ENCODE measurements at regions not wholly inside any gene's neighbourhood (a gene's known extent, or its start where the extent isn't known, plus 50 kb on each side); places are given as distances from the start of the nearest gene placed in this dataset.

DNA sequence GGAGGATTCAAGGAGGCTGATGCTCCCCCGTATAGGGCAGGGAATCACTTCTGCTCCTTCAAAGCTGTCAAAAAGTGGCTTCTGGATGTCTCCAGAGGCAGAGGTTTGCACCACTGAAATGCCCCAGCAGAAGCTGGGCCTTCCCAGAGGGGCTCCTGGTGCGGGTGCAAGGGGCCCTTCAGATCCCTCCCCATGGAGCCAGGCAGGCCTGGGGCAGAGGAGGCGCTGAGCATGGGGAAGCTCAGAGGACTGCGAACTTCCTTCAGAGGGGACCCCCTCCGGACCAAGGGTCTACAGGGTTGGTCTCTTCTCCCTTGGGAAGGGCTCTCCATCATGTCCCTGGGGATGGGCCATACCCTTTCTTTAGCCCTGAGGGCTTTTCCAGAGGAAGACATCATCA lies 341.2 kb downstream of the DYSF start:
- no peaks in the 10 kb centered on the region for H3K27me3 Mint-ChIP-seq
- H3K36me3 Mint-ChIP-seq: no peaks in the 10 kb centered on the region
- H3K4me3 Mint-ChIP-seq: no peak overlapping the region
- H3K9me3 Mint-ChIP-seq (ENCODE audit: low read depth): no peaks in the 10 kb centered on the region
- H3K4me1 Mint-ChIP-seq (ENCODE audit: low read depth): no peaks in the 10 kb centered on the region
- H3K27ac Mint-ChIP-seq: no peak overlapping the region

DNA sequence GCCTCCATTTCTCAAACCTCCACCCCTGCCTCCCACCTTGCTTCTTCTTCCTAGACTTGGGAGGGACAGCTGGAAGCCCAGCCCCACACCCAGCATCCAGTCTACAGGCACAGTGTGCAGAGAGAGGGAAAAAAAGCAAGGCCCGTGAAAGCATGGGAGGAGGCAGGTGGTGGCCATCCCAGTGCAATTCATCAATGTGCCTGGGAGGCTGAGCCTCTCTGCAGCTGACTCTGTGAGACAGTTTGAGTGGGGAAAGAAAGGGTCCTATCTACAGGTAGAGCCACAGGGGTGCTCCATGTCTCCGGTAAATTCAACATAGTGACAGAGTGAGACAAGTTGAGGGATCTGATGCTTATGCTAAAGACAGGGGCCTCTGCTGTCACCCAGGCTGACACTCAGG lies 340.6 kb downstream of the DYSF start:
- no peaks in the 10 kb centered on the region for H3K9me3 Mint-ChIP-seq (ENCODE audit: low read depth)
- no peaks in the 10 kb centered on the region for H3K36me3 Mint-ChIP-seq
- H3K4me3 Mint-ChIP-seq: no peak overlapping the region
- no peaks in the 10 kb centered on the region for H3K4me1 Mint-ChIP-seq (ENCODE audit: low read depth)
- no peaks in the 10 kb centered on the region for H3K27me3 Mint-ChIP-seq
- H3K27ac Mint-ChIP-seq: no peak overlapping the region

DNA sequence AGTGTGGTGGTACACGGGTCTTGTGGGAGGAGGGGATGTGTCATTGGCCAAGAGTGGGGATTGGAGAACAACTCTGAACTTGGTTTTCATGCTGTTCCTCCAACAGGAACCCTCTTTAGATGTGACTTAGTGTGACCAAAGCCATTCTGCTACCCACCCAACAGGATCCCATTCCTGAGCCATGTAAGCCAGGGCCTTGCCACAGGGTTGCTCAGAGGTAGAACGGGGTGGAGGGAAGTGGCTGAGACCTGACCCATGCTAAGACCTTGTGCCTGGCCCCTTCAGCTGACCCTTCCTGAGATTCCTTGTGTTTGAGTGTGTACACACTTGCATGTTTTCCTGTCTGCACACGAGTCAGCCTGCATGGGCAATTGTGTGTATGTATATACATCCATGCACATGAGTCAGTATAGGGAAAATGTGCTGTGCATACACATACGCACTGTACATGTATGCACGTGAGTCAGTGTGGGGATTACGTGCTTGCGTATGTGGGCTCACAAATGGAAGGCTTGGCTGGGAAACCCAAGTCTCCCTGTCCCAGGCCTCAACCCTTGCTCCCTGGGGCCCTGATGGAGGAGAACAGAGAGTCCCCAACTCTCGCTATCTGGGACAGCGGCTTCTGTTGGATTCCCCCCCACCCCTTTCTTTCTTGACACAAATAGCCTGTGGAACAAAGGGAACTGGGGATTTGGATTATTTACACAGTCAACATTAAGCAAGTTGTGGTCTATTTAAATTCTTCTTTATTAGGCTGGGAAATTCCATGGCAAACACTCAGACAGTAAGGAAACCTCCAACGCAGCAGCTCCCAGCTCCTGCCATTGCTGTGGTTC lies 339.8 kb downstream of the DYSF start:
- no peak overlapping the region for H3K4me3 Mint-ChIP-seq
- no peaks in the 10 kb centered on the region for H3K9me3 Mint-ChIP-seq (ENCODE audit: low read depth)
- H3K27me3 Mint-ChIP-seq: no peaks in the 10 kb centered on the region
- H3K36me3 Mint-ChIP-seq: no peaks in the 10 kb centered on the region
- H3K4me1 Mint-ChIP-seq (ENCODE audit: low read depth): no peaks in the 10 kb centered on the region
- no peak overlapping the region for H3K27ac Mint-ChIP-seq

DNA sequence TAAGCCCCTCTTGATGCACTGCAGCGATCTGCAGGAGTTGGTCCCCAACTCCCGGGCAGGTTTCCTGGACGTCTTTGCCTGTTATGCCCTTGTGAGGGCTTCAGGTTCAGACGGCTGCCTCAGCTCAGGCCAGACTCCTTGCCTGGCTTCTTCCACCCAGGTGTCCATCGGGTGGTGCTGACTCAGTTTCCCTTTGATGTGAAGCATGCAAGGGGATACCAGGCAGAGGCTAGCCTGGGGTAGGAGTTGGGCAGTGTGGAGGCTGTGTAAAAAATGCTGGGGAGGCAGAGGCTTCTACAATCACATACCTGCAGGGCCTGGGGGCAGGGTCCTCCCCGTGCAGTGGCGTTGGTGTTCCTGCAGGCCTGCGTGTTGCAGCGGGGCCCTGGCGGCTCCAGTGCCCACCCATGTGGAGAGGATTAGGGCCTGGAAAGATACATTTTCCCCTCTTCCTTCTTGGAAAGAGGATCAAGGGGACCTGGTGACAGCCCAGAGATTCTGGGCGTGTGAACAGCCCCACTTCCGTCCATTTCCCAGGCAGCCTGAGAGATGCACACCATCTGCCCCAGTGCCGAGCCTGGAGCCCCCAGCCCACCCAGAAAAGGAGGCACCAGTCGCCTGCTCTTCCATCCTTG lies 338.3 kb downstream of the DYSF start:
- Mint-ChIP-seq H3K4me3 (no peak overlapping the region), H3K27me3 (no peaks in the 10 kb centered on the region), H3K27ac (no peak overlapping the region), H3K9me3 (ENCODE audit: low read depth) (no peaks in the 10 kb centered on the region), H3K4me1 (ENCODE audit: low read depth) (no peaks in the 10 kb centered on the region), H3K36me3 (no peaks in the 10 kb centered on the region)

DNA sequence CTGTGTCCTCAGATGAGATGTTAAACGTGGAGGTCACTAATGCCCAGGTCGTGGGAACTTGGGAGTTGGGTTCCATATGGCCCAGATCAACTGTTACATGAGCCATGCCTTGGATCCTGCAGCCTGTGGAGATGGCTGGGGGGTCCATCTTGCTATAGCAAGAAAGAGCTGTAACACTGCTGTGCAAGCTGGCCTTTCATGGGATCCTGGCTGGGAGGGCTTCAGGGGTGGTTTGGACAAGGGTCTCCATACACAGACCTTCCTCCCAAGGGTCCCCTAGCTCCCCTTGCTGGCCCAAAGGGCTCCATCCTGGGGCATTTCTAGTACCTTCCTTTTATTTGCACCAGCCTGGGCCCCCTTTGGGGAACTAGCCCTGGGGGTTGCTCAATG lies 337.7 kb downstream of the DYSF start:
- Mint-ChIP-seq H3K9me3 (ENCODE audit: low read depth) (no peaks in the 10 kb centered on the region), H3K4me3 (no peak overlapping the region), H3K4me1 (ENCODE audit: low read depth) (no peaks in the 10 kb centered on the region), H3K27ac (no peak overlapping the region), H3K27me3 (no peaks in the 10 kb centered on the region), H3K36me3 (no peaks in the 10 kb centered on the region)

DNA sequence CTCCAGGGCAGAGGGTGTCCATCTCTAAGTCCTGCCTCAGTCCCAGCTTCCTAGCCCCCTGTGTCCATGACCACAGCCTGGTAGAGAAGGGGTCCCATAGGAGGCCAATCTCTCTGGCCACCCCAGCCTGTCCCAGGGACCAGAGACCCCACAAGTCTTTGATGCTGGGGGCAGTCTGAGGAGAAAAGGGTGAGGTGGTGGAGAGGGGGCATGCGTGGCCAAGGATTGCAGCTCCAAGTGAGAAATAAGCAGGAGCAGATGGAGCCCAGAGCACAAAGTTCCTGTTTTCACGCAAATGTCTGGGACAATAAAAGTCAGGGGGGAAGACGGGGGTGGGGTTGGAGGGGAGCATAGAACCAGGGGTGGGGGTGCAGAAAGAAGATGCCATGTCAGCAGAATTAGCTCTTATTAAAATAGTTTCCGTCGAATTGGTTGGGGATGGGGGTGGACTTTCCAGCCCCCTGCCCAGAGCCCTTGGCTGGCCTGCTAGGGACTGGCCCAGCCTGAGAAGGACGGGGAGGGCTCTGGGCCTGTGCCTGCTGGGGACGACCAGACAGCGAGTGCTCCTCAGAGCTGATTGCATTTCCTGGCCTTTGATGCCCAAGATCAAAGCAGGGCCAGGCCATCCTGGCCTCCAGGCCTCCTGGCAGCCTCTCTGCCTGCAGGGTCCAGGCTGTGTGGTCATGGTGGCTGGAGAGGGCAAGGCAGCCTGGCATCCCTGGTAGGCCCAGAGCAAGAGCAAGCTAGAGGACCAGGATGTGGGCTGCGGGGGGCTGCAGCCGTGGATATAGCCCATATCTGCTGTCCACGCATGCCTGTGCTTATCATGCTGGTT lies 337.1 kb downstream of the DYSF start:
- Mint-ChIP-seq H3K36me3 (no peaks in the 10 kb centered on the region), H3K4me3 (no peak overlapping the region), H3K27ac (no peak overlapping the region), H3K9me3 (ENCODE audit: low read depth) (no peaks in the 10 kb centered on the region), H3K4me1 (ENCODE audit: low read depth) (no peaks in the 10 kb centered on the region), H3K27me3 (no peaks in the 10 kb centered on the region)

DNA sequence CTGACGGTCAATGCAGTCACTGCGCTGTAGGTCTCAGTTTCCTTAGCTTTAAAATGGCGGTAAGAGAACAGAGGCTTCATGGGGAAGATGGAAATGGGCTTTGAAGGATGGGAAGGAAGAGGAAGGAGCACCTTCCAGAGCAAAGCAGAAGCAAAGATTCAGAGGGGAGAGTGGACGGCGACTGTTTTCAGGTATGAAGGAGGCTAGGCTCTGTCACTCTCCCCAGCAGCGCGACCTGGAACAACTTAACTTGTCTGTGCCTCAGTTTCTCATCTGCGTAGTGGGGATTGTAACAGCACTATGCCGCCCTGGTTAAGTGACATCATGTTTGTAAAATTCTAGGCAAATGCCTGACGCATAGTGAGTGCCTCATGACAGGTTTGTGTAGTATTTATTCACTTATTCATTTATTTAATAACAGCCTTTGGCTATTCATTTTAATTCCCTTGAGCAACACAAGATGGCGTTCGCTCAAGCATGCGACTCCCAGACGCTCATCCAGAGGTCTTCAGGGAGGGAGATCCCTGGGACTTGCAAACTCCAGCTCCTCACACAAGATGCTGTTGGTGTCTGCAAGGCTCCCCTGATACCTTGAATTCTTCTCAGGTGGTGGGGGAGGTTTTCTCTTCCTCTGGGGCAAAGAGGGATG lies 336.3 kb downstream of the DYSF start:
- Mint-ChIP-seq H3K4me1 (ENCODE audit: low read depth) (no peaks in the 10 kb centered on the region), H3K36me3 (no peaks in the 10 kb centered on the region), H3K9me3 (ENCODE audit: low read depth) (no peaks in the 10 kb centered on the region), H3K27ac (no peak overlapping the region), H3K27me3 (no peaks in the 10 kb centered on the region), H3K4me3 (no peak overlapping the region)

DNA sequence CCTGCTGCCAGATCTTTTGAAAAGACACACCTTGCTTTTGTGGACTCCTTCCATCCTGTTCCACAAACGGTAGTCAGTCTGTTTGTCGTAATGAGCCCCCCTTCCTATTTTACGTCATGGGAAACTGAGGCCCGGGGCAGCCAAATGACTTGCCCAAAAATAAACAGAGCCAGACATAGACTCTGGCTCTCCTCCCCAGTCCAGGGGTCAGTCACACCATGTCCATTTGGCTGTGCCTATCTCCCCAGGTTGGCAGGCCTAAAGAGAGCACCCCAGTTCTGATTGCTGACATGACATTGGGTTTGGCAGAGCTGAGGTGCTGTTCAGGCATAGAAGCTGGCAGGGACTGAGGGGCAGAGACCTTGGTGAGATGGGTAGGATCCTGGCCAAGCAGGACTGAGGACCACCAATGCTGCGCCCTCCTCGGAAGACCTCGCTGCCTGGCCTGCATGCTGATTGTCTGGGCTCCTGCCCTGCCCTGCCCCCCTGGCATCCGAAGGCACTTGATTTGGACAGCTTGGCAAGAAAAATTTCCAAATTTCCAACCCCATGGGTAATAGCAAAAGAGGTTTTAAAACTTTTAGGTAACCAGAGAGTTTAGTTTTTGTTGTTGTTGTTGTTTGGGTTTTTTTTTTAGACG lies 335.4 kb downstream of the DYSF start:
- Mint-ChIP-seq H3K4me1 (ENCODE audit: low read depth) (no peaks in the 10 kb centered on the region), H3K27me3 (no peaks in the 10 kb centered on the region), H3K9me3 (ENCODE audit: low read depth) (no peaks in the 10 kb centered on the region), H3K36me3 (no peaks in the 10 kb centered on the region), H3K4me3 (no peak overlapping the region), H3K27ac (no peak overlapping the region)

DNA sequence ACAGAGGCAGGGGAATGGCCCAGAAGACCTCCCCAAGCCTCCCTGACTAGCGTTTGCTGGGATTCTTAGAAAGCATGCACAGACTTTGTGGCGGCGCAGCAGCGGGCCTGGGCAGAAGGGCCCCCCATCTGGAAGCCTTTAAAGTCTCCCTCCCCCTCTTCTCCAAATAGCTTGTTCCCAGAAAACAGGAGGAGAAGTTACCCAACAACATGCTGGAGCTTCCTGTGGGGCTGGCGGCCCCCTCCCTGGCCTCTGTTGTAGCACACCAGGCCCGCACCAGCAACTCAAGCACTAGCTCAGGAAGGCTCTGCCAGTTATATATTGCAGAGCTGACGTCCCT lies 334.8 kb downstream of the DYSF start:
- Mint-ChIP-seq H3K4me1 (ENCODE audit: low read depth) (no peaks in the 10 kb centered on the region), H3K36me3 (no peaks in the 10 kb centered on the region), H3K27ac (no peak overlapping the region), H3K9me3 (ENCODE audit: low read depth) (no peaks in the 10 kb centered on the region), H3K27me3 (peaks cover 3% of the 10 kb centered on the region), H3K4me3 (no peak overlapping the region)

DNA sequence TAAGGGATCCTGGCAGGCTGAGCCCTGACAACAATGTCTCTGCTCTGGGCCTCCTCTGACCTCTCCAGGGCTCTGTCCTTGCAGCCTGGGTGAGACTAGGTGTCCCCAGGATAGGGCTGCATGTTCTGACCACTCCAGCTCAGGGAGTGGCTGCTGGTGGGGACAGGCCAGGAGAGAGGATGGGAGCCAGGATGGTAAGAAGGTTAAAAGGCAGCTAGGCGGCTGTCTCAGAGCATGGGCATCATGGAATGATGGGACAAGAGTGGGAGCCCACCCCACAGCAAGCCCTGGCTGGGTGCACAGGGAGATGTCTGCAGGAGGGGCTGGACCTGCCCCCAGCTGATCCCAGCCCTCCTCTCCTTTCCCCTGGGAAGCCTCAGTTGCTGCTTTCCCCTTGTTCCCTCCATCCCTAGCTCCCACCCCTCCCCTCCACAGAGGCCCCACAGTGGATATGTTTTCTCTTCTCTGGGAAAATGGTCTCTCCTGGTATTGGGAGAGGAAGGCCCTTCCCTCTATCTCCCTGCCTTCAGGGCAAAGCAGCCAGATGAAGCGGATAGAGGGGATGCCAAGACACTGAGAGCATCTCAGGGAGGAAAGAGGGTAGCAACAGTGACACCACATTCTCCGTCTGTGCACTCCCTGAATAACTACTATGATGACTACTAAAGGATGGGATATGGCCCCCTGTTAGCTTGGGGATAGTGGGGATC lies 334.3 kb downstream of the DYSF start:
- Mint-ChIP-seq H3K27ac (no peak overlapping the region), H3K4me3 (no peak overlapping the region), H3K27me3 (peaks cover 3% of the 10 kb centered on the region), H3K4me1 (ENCODE audit: low read depth) (no peaks in the 10 kb centered on the region), H3K36me3 (no peaks in the 10 kb centered on the region), H3K9me3 (ENCODE audit: low read depth) (no peaks in the 10 kb centered on the region)

DNA sequence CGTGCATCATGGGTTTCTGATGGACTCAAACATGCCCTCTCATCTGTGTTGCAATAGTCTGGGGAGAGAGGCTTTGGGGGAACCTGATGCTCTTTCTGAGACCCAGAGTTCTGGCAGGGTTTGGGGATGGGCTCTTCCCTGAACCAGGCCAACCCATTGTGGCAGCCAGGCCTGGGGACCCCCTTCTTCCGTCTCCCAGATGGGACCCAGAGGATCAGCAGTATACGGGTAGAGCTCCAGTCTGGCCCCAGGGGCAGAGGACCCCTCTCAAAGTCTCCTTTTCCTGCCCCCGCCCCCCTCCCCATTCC lies 333.7 kb downstream of the DYSF start:
- H3K4me3 Mint-ChIP-seq: no peak overlapping the region
- H3K36me3 Mint-ChIP-seq: no peaks in the 10 kb centered on the region
- no peaks in the 10 kb centered on the region for H3K4me1 Mint-ChIP-seq (ENCODE audit: low read depth)
- H3K27ac Mint-ChIP-seq: no peak overlapping the region
- no peaks in the 10 kb centered on the region for H3K9me3 Mint-ChIP-seq (ENCODE audit: low read depth)
- H3K27me3 Mint-ChIP-seq: peaks cover 3% of the 10 kb centered on the region

DNA sequence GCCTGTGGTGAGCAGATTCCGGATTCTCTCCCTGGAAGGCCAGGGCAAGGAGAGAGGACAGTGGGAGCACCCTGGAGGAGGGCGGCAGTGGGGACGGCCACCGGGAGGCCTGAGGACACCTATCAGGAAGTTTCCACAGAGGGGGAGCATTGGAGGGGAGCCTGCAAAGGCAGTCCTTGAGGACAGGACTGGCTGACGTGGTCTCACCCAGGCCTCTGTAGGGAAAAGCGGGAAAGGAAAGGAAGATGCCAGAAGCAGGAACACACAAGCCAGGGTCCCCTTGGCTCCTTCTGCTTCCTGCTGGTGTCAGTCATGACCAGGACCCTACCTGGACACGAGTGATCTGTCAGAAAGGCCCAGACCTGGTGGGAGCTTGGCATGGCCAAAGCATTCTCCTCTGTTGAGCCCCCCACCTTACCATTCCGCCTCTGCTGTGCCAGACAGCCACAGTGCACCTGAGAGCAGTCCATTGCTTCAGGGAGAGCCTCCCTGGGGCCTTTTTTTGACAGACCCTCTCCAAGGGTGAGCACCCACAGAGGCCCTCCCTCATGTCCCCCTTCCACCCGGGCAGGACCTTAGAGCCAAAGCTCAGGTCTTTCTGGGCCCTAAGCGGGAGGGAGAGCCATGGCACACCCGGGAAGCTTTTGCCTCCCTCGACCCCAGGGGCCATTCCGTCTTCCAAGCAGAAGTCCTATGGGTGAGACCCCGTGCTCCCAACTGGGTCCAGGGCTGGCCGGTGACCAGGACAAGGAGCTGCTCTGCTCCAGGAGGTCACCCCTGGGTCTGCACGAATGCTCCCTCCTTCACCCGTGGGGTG lies 333.1 kb downstream of the DYSF start:
- Mint-ChIP-seq H3K9me3 (ENCODE audit: low read depth) (no peaks in the 10 kb centered on the region), H3K4me1 (ENCODE audit: low read depth) (no peaks in the 10 kb centered on the region), H3K27me3 (peaks cover 5% of the 10 kb centered on the region), H3K27ac (no peak overlapping the region), H3K4me3 (no peak overlapping the region), H3K36me3 (no peaks in the 10 kb centered on the region)

DNA sequence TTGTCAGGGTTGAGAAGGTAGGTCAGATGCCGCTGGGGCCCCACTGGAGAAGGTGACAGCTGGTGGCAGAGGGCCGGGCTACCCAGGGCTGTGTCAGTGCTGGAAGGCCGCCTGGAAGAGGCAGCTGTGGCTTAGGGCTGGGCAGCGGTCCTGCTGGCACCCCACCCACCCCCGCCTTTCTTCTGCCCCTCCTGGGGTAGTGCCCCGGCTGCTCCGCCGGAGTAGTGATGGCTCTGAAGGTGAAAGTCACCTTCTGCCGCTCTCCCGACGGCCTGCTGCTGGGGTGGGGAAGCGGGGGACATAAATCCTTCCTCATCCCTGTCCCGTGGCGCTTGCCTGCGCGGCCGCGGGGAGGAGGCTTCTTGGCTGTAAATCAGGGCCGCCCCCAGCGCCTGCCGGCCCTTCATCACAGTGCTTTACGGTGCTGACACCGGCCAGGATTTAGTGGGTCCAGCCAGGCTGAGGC lies 332.2 kb downstream of the DYSF start:
- no peaks in the 10 kb centered on the region for H3K9me3 Mint-ChIP-seq (ENCODE audit: low read depth)
- no peak overlapping the region for H3K27ac Mint-ChIP-seq
- no peaks in the 10 kb centered on the region for H3K36me3 Mint-ChIP-seq
- no peaks in the 10 kb centered on the region for H3K4me1 Mint-ChIP-seq (ENCODE audit: low read depth)
- H3K4me3 Mint-ChIP-seq: no peak overlapping the region
- peaks cover 5% of the 10 kb centered on the region for H3K27me3 Mint-ChIP-seq
